Colonic mucosa (tissue), 4 donors: ENCODE measurements at regions not wholly inside any gene's neighbourhood (a gene's known extent, or its start where the extent isn't known, plus 50 kb on each side); places are given as distances from the start of the nearest gene placed in this dataset.

ENCODE experiments used
- DNase-seq: peaks from one replicate; pipeline ENCODE4 v3.0.0-alpha.2; 2020
- H3K27ac ChIP-seq: fragments of 200-600 bp; one replicate; pipeline ENCODE4 v1.8.0; 2021
- H3K27me3 ChIP-seq: fragments of 200-600 bp; one replicate; pipeline ENCODE4 v1.8.0; 2021
- H3K36me3 ChIP-seq: fragments of 200-600 bp; one replicate; pipeline ENCODE4 v1.8.0; 2021
- H3K4me1 ChIP-seq: fragments of 200-600 bp; one replicate; pipeline ENCODE4 v1.8.0; 2021; ENCODE audit warnings: mild to moderate bottlenecking
- H3K4me3 ChIP-seq: fragments of 200-600 bp; one replicate; pipeline ENCODE4 v1.8.0; 2021
- H3K9ac ChIP-seq, 2 donors: one replicate each; pipeline ENCODE4 v1.7.0; 2013; ENCODE audit warnings: control low read depth in 2 of 2, low read depth in 2 of 2, low read length in 2 of 2
- H3K9me3 ChIP-seq: fragments of 200-600 bp; one replicate; pipeline ENCODE4 v1.8.0; 2021
- intact Hi-C: fragments of 100-400 bp; cut with DNase I; formaldehyde crosslinking; loops from one replicate; pipeline ENCODE4 v1.14.1; 2022
- TF ChIP-seq, protein P1 (sequence below): fragments of 200-600 bp; IDR thresholded peaks from one replicate; pipeline ENCODE4 v1.8.0; 2022; ENCODE audit warnings: antibody characterized with exemption, mild to moderate bottlenecking
- donor health status: healthy.
- donor health status: DM: no; HTN: no; CAD: no.
- donor health status: DM: no; HTN: no; CAD: no.

DNA sequence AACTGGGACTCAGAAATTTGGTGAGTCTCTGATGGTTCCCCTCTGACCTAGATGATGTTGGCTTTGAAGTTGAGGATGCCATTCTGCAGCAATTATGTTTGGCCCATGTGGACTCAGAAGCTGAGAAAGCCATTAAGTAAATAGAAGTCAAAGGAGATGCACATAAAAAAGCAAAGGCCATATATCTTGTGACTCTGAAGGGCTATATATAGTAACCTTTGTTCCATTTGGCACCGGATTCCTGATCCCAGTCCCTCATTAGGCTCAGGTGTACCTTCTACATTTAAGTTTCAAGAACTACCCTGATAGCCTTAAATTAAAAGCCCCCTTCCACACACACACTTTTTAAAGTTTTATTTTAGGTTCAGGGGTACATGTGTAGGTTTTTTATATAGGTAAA lies 50.0 kb upstream of the PDK4 start:
- no peak overlapping the region for H3K9ac ChIP-seq
- TF ChIP-seq, protein P1, sequence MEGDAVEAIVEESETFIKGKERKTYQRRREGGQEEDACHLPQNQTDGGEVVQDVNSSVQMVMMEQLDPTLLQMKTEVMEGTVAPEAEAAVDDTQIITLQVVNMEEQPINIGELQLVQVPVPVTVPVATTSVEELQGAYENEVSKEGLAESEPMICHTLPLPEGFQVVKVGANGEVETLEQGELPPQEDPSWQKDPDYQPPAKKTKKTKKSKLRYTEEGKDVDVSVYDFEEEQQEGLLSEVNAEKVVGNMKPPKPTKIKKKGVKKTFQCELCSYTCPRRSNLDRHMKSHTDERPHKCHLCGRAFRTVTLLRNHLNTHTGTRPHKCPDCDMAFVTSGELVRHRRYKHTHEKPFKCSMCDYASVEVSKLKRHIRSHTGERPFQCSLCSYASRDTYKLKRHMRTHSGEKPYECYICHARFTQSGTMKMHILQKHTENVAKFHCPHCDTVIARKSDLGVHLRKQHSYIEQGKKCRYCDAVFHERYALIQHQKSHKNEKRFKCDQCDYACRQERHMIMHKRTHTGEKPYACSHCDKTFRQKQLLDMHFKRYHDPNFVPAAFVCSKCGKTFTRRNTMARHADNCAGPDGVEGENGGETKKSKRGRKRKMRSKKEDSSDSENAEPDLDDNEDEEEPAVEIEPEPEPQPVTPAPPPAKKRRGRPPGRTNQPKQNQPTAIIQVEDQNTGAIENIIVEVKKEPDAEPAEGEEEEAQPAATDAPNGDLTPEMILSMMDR, result no peak
- H3K27ac ChIP-seq, result no peak overlapping the region
- no peak overlapping the region for H3K4me3 ChIP-seq
- H3K36me3 ChIP-seq, result no peaks in the 10 kb centered on the region
- no peak for DNase-seq
- no peaks in the 10 kb centered on the region for H3K9me3 ChIP-seq
- H3K4me1 ChIP-seq, result no peaks in the 10 kb centered on the region
- no peaks in the 10 kb centered on the region for H3K27me3 ChIP-seq
- intact Hi-C loops, result no loop called here
